ENCODE measurements at regions not wholly inside any gene's neighbourhood (a gene's known extent, or its start where the extent isn't known, plus 50 kb on each side); places are given as distances from the start of the nearest gene placed in this dataset.

- TF ChIP-seq CTCF (IDR thresholded peaks at IDR 0.05) (no peak), POLR2A (IDR thresholded peaks at IDR 0.05) (no peak)
Observed at GRCh38 chr5:12177851-12178250, 273.6 kb upstream of the CTNND2 start.
